GM19452 (cell line): ENCODE measurements at regions not wholly inside any gene's neighbourhood (a gene's known extent, or its start where the extent isn't known, plus 50 kb on each side); places are given as distances from the start of the nearest gene placed in this dataset.

ENCODE experiments used
- ATAC-seq: cut with Tn5 transposase; IDR thresholded peaks from one replicate; pipeline ENCODE4 v1.9.1; 2021; ENCODE audit not compliant: unreplicated experiment

DNA sequence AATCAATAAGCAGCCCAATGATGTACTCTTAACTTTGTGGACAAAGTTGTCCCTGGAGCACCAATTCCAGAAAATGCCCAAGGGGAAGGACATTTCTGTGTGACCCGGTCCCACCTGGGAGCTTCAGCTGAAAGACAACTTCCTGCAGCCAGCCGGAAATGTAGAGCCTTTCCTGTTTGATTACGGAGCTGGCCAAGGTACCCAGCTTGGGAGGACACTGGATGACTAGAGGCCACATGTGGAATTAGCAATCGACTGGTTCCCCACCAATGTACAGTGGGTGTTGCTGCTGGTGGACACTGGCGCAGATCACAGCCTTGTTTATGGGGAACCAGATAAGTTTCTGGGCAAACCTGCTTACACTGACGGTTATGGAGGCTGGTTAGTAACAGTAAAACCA is 53.0 kb upstream of the ZC3H15 start:
- no peak for ATAC-seq

DNA sequence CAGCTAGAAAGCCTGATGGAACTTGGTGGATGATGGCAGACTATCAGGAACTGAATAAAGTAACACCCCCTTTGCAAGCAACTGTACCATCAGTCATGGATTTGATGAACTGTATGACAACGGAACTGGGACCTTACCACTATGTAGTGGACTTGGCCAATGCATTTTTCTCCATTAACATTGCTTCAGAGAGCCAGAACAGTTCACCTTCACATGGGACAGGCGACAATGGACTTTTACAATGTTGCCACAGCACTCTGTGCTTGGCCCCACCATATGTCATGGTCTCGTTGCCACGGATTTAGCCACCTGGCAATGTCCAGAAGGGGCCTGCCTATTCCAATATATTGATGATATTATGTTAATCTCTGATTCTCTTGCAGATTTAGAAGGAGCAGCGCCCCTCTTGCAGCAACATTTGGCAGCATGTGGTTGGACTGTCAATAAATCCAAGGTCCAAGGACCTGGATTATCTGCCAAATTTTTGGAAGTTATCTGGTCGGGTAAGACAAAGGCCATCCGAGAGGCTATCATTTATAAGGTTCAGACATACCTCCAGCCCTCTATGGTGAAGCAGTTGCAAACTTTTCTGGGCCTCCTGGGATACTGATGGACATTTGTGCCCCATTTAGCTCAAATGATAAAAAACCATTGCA is 52.2 kb upstream of the ZC3H15 start:
- ATAC-seq, result no peak
